Mucosa of stomach (tissue), 1 donor: ENCODE measurements at regions not wholly inside any gene's neighbourhood (a gene's known extent, or its start where the extent isn't known, plus 50 kb on each side); places are given as distances from the start of the nearest gene placed in this dataset.

ENCODE experiments used
- H3K27me3 ChIP-seq: one replicate; pipeline ENCODE4 v1.7.0; 2013; ENCODE audit warnings: mild to moderate bottlenecking, low read length; ENCODE audit not compliant: control insufficient read depth, insufficient read depth
- H3K36me3 ChIP-seq: one replicate; pipeline ENCODE4 v1.7.0; 2013; ENCODE audit warnings: low read length; ENCODE audit not compliant: control insufficient read depth, insufficient read depth
- H3K4me1 ChIP-seq: one replicate; pipeline ENCODE4 v1.7.0; 2013; ENCODE audit warnings: mild to moderate bottlenecking, low read length; ENCODE audit not compliant: control insufficient read depth, insufficient read depth
- H3K4me3 ChIP-seq: one replicate; pipeline ENCODE4 v1.7.0; 2013; ENCODE audit warnings: low read length
- H3K9ac ChIP-seq: one replicate; pipeline ENCODE4 v1.7.0; 2013; ENCODE audit warnings: mild to moderate bottlenecking, low read length, moderate library complexity
- H3K9me3 ChIP-seq: one replicate; pipeline ENCODE4 v1.7.0; 2013; ENCODE audit warnings: mild to moderate bottlenecking, low read length, moderate library complexity; ENCODE audit not compliant: control insufficient read depth
- donor health status: Pancreatic carcinoma.

DNA sequence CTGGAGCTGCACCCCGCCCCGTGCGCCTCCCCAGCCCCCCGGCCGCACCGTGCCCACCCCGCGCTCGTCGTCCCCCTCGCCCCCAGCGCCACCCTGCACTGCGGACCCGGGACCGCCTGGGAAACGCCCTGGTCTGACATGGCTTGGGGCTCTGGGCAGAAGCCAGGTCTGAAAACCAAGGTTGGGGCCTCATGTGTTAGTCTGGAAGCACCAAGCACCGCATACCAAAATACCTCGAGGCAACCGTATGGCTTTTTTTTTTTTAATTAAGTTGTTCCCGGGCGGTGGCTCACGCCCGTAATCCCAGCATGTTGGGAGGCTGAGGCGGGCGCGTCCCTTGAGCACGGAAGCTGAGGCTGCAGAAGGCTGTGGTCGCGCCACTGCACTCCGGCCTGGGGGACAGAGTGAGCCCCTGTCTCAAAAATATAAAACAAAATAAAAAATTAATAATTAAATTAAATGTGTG lies 91.5 kb upstream of the CHD2 start:
- H3K27me3 ChIP-seq: no peaks in the 10 kb centered on the region
- no peaks in the 10 kb centered on the region for H3K9me3 ChIP-seq
- H3K36me3 ChIP-seq: no peaks in the 10 kb centered on the region
- H3K9ac ChIP-seq: peak overlapping the region; percentile 93
- H3K4me1 ChIP-seq: peaks cover 33% of the 10 kb centered on the region
- H3K4me3 ChIP-seq: peak overlapping the region; percentile 51

DNA sequence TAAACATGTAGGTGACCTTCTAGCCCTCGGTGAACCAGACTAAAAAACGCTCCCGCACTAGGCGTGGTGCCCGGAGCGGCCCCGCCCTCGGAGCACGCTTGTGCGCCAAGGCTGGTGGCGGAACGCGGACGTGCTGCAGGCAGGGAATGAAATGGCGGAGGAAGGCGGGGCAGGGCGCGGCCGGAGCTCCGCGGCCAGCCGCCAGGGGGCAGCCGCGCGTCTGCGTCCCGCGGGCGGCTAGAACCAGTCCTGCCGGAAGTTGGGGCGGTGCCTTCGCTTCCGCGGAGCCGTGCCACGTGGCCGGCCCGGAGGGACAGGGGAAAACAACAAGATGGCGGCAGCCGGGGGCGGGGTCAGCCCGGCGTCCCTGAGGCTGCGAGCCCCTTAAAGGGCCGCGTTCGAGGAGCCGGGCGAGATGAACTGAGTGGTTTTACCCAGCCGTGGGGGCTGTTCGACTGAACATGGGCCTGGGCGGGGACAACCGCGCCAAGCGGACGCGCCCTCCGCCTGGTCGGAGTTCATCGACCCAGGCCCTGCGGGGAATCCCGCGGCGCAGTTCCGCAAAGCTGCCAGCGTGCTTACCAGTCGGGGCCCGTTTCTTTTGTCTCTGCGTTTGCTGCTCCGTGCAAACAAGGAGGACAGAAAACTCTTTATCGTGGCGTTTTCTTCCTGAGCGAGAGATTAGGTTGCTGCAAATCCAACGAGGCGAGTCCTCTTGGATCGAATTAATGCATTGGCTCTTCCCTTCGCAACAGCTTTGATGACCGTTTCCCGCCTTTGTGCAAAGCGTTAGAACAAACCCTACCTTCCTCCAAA lies 90.9 kb upstream of the CHD2 start:
- Histone ChIP-seq H3K27me3 (no peaks in the 10 kb centered on the region), H3K36me3 (no peaks in the 10 kb centered on the region), H3K4me1 (peaks cover 26% of the 10 kb centered on the region), H3K4me3 (peak overlapping the region; percentile 23), H3K9ac (peak overlapping the region; percentile 93), H3K9me3 (no peaks in the 10 kb centered on the region)

DNA sequence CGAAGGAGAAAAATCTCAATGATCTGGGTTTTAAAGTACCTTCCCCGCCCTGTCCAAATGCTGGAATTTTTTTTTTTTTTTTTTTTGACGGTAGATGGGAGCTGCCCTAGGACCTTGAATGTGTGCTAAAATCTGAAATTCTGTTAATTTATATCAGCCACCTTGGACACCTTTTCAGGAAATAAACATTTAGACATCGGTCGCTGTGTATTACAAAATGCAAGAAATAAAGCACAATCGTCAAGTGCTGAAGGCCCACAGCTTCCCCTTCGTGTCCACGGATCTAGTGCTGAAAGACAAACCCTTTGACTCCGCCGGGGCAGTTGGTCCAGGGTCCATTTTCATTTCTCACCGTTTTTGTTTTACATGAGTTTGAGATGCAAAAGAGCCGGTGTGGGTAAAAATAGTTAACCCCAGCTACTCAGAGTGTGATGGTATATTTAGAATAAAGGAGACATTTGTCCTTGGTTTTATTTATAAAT lies 90.2 kb upstream of the CHD2 start:
- peak overlapping the region; percentile 93 for H3K9ac ChIP-seq
- peak overlapping the region; percentile 23 for H3K4me3 ChIP-seq
- H3K4me1 ChIP-seq: peaks cover 21% of the 10 kb centered on the region
- H3K27me3 ChIP-seq: no peaks in the 10 kb centered on the region
- no peaks in the 10 kb centered on the region for H3K9me3 ChIP-seq
- no peaks in the 10 kb centered on the region for H3K36me3 ChIP-seq

DNA sequence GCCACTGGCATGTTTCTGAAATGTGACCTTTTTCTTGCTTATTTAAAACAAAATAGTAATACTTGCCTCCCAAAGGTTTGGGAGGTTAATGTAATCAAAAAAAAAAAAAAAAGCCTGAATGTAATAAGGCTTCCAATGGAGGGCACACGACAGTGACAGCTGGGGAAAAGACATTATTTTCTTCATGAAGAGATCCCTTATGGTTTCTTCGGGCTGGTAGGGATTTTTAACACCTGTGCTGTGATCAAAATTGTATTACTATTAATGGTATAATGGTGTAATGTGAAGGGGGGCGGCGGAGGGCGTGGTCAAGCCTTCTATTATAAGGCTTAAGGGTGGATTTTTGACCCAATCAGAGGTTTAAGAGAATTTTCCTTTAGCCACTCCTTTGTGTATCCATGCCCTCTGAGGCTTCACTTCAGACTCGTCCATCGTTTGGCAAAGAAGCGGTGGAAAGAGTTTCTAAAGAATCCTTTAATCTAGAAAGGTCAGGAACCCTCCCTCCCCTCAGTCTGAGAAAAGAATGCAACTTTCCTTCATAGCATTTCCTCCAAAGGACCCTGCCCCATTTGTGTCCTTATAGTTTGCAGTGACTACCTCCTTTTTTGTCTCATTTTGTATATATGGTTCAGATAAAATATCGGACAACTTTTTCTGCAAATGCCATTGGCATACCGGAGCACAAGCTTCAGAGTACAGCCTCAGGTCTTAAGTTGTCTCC lies 89.5 kb upstream of the CHD2 start:
- H3K36me3 ChIP-seq: no peaks in the 10 kb centered on the region
- H3K9ac ChIP-seq: peak overlapping the region; percentile 93
- H3K4me1 ChIP-seq: peaks cover 21% of the 10 kb centered on the region
- H3K27me3 ChIP-seq: no peaks in the 10 kb centered on the region
- H3K4me3 ChIP-seq: peak overlapping the region; percentile 24
- no peaks in the 10 kb centered on the region for H3K9me3 ChIP-seq

DNA sequence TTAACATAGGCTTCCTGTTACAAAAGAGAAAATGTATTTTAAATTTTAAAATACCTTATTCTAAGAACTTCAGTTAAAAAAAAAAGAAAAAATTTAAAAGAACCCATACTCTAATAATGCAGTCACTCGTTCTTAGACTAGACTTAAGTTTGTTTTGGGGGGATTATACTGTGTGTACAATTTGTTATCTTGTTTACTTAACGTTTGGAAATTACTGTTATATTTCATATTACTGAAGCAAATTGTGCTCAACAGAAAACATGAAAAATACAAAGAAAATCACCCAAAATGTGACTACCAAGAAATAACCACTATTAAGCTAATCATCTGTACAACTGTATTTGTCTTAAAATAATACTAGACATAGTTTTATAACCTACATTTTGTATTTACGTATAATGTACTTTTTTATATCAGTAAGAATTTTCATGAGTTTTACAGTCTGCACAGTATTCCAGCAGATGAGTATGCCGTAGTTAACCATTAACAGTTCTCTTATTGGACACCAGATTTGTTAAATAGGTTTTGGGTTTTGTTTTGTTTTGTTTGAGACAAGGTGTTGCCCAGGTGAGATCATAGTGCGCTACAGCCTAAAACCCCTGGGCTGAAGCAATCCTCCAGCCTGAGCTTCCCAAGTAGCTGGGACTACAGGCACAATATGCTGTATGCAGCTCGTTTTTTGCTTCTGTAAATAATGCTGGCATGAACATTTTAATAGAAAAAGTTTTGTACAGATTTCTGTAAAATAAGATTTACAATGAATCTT lies 88.8 kb upstream of the CHD2 start:
- H3K9ac ChIP-seq: peak overlapping the region; percentile 93

DNA sequence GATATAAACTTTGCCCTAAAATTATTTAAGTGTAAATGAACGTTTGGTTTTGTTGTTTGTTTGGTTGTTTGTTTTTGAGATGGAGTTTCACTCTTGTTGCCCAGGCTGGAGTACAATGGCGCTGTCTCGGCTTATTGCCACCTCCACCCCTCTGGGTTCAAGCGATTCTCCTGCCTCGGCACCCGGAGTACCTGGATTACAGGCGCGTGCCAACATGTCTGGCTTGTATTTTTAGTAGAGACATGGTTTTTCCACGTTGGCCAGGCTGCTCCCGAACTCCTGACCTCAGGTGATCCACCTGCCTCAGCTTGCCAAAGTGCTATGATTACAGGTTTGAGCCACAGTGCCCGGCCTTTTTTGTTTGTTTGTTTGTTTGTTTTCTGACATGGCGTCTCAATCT lies 87.9 kb upstream of the CHD2 start:
- H3K36me3 ChIP-seq: no peaks in the 10 kb centered on the region
- H3K4me1 ChIP-seq: peaks cover 21% of the 10 kb centered on the region
- no peak overlapping the region for H3K9ac ChIP-seq
- no peak overlapping the region for H3K4me3 ChIP-seq
- no peaks in the 10 kb centered on the region for H3K9me3 ChIP-seq
- no peaks in the 10 kb centered on the region for H3K27me3 ChIP-seq

More for the DNA sequence above, 88.8 kb upstream of the CHD2 start:
- no peak overlapping the region for H3K4me3 ChIP-seq
- H3K36me3 ChIP-seq: no peaks in the 10 kb centered on the region
- no peaks in the 10 kb centered on the region for H3K9me3 ChIP-seq
- H3K27me3 ChIP-seq: no peaks in the 10 kb centered on the region
- H3K4me1 ChIP-seq: peaks cover 21% of the 10 kb centered on the region

DNA sequence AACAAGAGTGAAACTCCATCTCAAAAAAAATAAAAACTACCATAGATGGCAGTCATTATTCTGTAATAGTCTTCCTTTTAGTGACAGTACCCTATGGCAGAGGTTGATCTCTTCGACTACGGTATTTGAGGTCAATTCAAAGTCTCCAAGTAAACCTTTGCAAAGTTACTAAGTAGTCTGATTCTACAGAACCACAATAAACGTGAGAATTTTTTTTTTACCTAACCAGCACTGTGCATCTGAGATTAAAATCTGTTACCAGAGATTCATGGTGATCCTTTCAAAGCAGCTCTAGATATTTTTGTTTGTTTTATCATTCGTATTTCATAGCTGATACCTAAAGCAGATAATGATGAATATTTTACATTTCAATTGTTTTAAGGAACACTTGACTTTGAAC lies 86.6 kb upstream of the CHD2 start:
- no peaks in the 10 kb centered on the region for H3K9me3 ChIP-seq

DNA sequence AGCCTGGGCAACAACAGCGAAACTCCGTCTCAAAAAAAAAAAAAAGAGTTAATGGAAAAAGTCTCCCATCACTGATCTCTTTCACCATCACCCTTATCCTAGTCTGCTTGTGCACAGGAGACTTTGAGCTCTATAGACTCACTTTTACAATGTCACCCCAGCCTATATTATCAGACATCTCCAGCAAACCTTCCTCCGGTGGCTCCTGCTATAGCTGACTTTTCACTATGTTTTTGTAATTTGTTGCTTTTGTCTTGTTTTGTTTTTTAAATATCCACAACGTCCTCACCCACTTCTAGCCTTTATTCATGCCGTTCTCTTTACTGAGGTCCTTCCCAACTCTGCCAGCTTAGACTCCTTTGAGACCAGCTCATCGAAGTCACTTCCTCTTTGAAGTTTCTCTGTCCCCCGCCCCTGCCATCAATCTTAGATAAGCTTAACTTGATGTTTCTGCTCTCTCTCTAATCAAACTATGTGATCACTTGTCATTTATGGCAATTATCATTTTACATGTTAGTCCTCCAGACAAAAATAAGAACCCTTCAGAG lies 82.7 kb upstream of the CHD2 start:
- Histone ChIP-seq H3K36me3 (no peaks in the 10 kb centered on the region), H3K27me3 (no peaks in the 10 kb centered on the region), H3K9me3 (no peaks in the 10 kb centered on the region), H3K4me1 (peaks cover 25% of the 10 kb centered on the region), H3K9ac (no peak overlapping the region), H3K4me3 (no peak overlapping the region)

More for the DNA sequence above, 86.6 kb upstream of the CHD2 start:
- Histone ChIP-seq H3K4me3 (no peak overlapping the region), H3K9ac (no peak overlapping the region), H3K27me3 (no peaks in the 10 kb centered on the region), H3K4me1 (peaks cover 12% of the 10 kb centered on the region), H3K36me3 (no peaks in the 10 kb centered on the region)

DNA sequence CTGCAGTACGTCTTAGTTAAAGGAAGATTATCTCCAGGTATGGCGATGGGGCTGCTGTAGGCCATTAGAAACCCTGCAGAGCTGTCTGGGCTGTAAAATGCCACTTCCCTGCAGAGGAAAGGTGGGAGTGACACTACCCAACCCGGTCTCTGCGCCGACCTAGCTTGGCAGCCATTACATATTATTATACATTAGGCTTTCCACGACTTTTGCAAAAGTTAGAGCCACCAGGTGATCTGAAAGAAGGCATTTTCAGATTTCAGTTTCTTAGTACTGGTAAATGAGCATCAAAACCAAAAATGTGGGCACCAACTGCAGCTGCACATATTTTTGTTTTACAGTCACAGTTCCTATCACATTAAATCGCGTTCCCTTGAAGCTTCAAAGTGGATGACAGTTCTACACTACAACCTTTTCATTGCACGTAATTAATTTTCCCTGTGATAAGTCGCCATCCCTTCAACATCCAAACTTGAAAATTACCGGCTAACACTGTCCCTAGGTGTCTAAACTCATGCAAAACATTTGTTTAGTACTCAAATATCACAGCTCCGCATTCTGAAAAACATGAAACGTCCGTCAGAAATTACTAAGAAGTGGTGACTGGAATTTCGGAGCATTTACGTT lies 81.4 kb upstream of the CHD2 start:
- H3K36me3 ChIP-seq: no peaks in the 10 kb centered on the region
- H3K4me1 ChIP-seq: peaks cover 25% of the 10 kb centered on the region
- no peaks in the 10 kb centered on the region for H3K27me3 ChIP-seq
- no peak overlapping the region for H3K9ac ChIP-seq
- no peaks in the 10 kb centered on the region for H3K9me3 ChIP-seq
- no peak overlapping the region for H3K4me3 ChIP-seq

DNA sequence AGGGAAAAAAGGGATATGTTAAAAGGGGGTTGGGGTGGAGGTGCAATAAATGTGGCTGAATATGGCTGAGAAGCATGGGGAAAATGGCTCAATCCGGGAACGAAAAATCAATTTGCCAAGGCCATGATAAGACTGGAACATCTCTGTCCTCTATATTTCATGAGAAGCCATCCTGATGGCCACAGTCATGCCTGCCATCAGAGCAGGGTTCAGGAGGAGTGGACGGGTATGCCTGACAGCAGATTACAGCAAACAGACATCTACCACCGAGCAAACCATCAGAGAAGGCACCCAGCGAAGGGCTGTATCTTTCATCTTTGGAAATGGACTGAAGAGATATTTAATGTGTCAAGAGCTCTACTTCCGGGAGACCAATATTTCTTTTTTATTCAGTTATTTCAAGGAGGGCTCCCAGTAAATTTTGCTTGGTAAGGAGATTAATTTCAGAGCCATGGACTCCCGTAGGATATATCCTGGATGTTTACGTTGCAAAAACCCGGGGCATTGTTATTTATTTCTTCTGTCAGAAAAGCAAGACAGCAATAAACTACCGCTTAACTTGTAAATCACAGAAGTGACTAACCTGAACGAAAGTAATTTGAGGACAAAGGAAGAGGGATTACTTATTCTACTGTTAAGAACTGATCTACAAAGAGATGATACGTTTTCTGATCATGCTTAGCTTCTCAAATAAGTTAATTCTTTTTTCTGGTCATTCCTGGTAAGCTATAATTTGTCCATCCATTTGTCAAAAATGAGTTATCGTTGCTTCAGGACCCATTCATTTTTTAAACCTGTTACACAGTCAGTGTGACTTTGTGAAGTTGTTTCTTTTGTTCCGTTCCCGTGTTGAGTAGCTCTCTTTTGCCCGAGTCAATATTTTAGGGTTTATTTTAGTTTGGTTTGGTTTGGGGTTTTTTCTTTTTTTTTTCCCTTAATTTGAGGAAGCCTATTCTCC lies 80.6 kb upstream of the CHD2 start:
- H3K9me3 ChIP-seq: no peaks in the 10 kb centered on the region
- H3K4me1 ChIP-seq: peaks cover 25% of the 10 kb centered on the region
- no peaks in the 10 kb centered on the region for H3K27me3 ChIP-seq
- H3K36me3 ChIP-seq: no peaks in the 10 kb centered on the region
- H3K9ac ChIP-seq: peak overlapping the region; percentile 88
- peak overlapping the region; percentile 53 for H3K4me3 ChIP-seq
